HS-5 (cell line): ENCODE measurements at regions not wholly inside any gene's neighbourhood (a gene's known extent, or its start where the extent isn't known, plus 50 kb on each side); places are given as distances from the start of the nearest gene placed in this dataset.
"Not testable (repeated sequence)": the region's sequence is repeated elsewhere in the genome, so short reads cannot be mapped to it uniquely, and the experiment has no call there.

Source experiments
- DNase-seq: peaks from one replicate; pipeline ENCODE4 v3.0.0-alpha.2; 2012; ENCODE audit warnings: low read depth

- DNase-seq, result no peak
These were observed 1469.5 kb upstream of the CELF2 start for GRCh38 chr10:9547936-9548904.

GRCh38 chr10:9550810-9551209 is 1466.9 kb upstream of the CELF2 start:
- DNase-seq, result no peak

GRCh38 chr10:9554321-9554720 is 1463.4 kb upstream of the CELF2 start:
- no peak for DNase-seq

GRCh38 chr10:9560976-9561375 is 1456.7 kb upstream of the CELF2 start:
- DNase-seq, result no peak

- DNase-seq, result no peak
These were observed 1455.7 kb upstream of the CELF2 start for GRCh38 chr10:9561821-9562505.

GRCh38 chr10:9577746-9578145 is 1439.9 kb upstream of the CELF2 start:
- DNase-seq, result no peak

GRCh38 chr10:9579110-9579705 is 1438.5 kb upstream of the CELF2 start:
- no peak for DNase-seq

- not testable (repeated sequence) for DNase-seq
These were observed 1434.9 kb upstream of the CELF2 start for GRCh38 chr10:9582803-9583202.

- no peak for DNase-seq
These were observed 1421.2 kb upstream of the CELF2 start for GRCh38 chr10:9596368-9596920.

- DNase-seq, result no peak
These were observed 1414.7 kb upstream of the CELF2 start for GRCh38 chr10:9602998-9603397.

GRCh38 chr10:9603972-9604371 is 1413.7 kb upstream of the CELF2 start:
- DNase-seq, result no peak

GRCh38 chr10:9605231-9605630 is 1412.4 kb upstream of the CELF2 start:
- no peak for DNase-seq

GRCh38 chr10:9608602-9609001 is 1409.1 kb upstream of the CELF2 start:
- DNase-seq, result no peak

- DNase-seq, result no peak
These were observed 1404.2 kb upstream of the CELF2 start for GRCh38 chr10:9613338-9614075.

GRCh38 chr10:9615189-9615588 is 1402.5 kb upstream of the CELF2 start:
- no peak for DNase-seq

- no peak for DNase-seq
These were observed 1396.5 kb upstream of the CELF2 start for GRCh38 chr10:9621216-9621615.

GRCh38 chr10:9625304-9625703 is 1392.4 kb upstream of the CELF2 start:
- DNase-seq, result no peak

- DNase-seq, result peak; percentile 22
These were observed 1383.2 kb upstream of the CELF2 start for GRCh38 chr10:9634466-9634865.

GRCh38 chr10:9635691-9636090 is 1382.0 kb upstream of the CELF2 start:
- no peak for DNase-seq

- DNase-seq, result no peak
These were observed 1381.5 kb upstream of the CELF2 start for GRCh38 chr10:9636216-9636615.

GRCh38 chr10:9643782-9644181 is 1373.9 kb upstream of the CELF2 start:
- DNase-seq, result no peak

- no peak for DNase-seq
These were observed 1372.3 kb upstream of the CELF2 start for GRCh38 chr10:9645404-9645803.
